Hepatocyte (in vitro differentiated cells): ENCODE measurements at regions not wholly inside any gene's neighbourhood (a gene's known extent, or its start where the extent isn't known, plus 50 kb on each side); places are given as distances from the start of the nearest gene placed in this dataset.
A peak's percentile ranks its signal among the peaks of the same experiment; 100 is the strongest.

Source experiments
- DNase-seq: peaks from one replicate; pipeline ENCODE4 v3.0.0-alpha.2; 2016; ENCODE audit warnings: low spot score
- H2AFZ ChIP-seq: fragments of 200-600 bp; sonication (generic); 2 replicates; pipeline ENCODE4 v1.6.0; 2016; ENCODE audit warnings: antibody characterized with exemption, mild to moderate bottlenecking
- H3K27ac ChIP-seq: fragments of 200-600 bp; sonication (generic); 2 replicates; pipeline ENCODE4 v1.5.1; 2016; ENCODE audit warnings: mild to moderate bottlenecking
- H3K27me3 ChIP-seq: fragments of 200-600 bp; sonication (generic); 2 replicates; pipeline ENCODE4 v1.6.1; 2016
- H3K36me3 ChIP-seq: fragments of 200-600 bp; sonication (generic); replicated peaks from 2 replicates; pipeline ENCODE4 v1.5.1; 2016; ENCODE audit warnings: low read depth; ENCODE audit not compliant: insufficient read depth
- H3K4me1 ChIP-seq: fragments of 200-600 bp; sonication (generic); 2 replicates; pipeline ENCODE4 v1.5.1; 2016; ENCODE audit warnings: mild to moderate bottlenecking, moderate library complexity; ENCODE audit not compliant: insufficient read depth
- H3K4me2 ChIP-seq: fragments of 200-600 bp; sonication (generic); 2 replicates; pipeline ENCODE4 v1.6.0; 2016
- H3K4me3 ChIP-seq: fragments of 200-600 bp; sonication (generic); 2 replicates; pipeline ENCODE4 v1.5.1; 2016; ENCODE audit warnings: mild to moderate bottlenecking
- H3K79me2 ChIP-seq: fragments of 200-600 bp; sonication (generic); 2 replicates; pipeline ENCODE4 v1.6.0; 2017; ENCODE audit warnings: mild to moderate bottlenecking
- H3K9me2 ChIP-seq: fragments of 200-600 bp; sonication (generic); replicated peaks from 2 replicates; pipeline ENCODE4 v1.6.0; 2017; ENCODE audit warnings: mild to moderate bottlenecking; ENCODE audit not compliant: insufficient read depth
- H3K9me3 ChIP-seq: fragments of 200-600 bp; sonication (generic); 2 replicates; pipeline ENCODE4 v1.5.1; 2016; ENCODE audit warnings: low read depth, mild to moderate bottlenecking
- H4K20me1 ChIP-seq: fragments of 200-600 bp; sonication (generic); 2 replicates; pipeline ENCODE4 v1.6.0; 2016; ENCODE audit warnings: mild to moderate bottlenecking; ENCODE audit not compliant: insufficient read depth, poor library complexity, severe bottlenecking
- EZH2 ChIP-seq: fragments of 200-600 bp; sonication (generic); IDR thresholded peaks from 2 replicates; pipeline ENCODE4 v1.6.1; 2016; ENCODE audit warnings: antibody characterized with exemption, mild to moderate bottlenecking, borderline replicate concordance
- EZH2phosphoT487 ChIP-seq: fragments of 200-600 bp; sonication (generic); IDR thresholded peaks from one replicate; pipeline ENCODE4 v1.6.1; 2018; ENCODE audit warnings: antibody characterized with exemption, mild to moderate bottlenecking, low read depth, moderate library complexity; ENCODE audit not compliant: unreplicated experiment, severe bottlenecking
- WGBS: methylation state at CpG from one replicate; pipeline ENCODE4 v1.1.6; 2016; ENCODE audit warnings: low lambda C conversion rate; ENCODE audit errors: missing lambda C conversion rate; 5-methylcytosine and 5-hydroxymethylcytosine counted together
- TF ChIP-seq, protein P1 (sequence below): fragments of 200-600 bp; sonication (generic); IDR thresholded peaks from 2 replicates; pipeline ENCODE4 v1.5.1; 2016; ENCODE audit warnings: antibody characterized with exemption, mild to moderate bottlenecking; ENCODE audit not compliant: poor library complexity

DNA sequence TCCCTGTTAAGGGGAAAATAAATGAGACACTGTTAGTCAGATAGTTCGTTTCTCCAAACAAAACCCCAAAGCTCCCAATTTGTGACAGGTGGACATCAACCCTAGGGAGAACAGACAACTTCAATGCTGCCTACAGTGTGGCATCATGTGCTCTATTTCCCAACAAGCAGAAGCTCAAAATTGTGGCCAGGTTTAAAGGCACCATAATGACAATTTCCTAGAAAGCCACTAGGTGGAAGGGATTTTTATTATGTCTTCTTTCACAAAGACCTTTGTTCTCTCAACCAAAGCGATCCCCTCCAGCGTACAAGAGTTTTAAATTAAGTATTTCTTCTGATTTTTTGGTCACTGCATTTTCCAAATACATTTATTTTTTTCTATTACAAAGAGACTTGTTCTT lies 88.0 kb upstream of the MBIP start:
- H3K9me3 ChIP-seq, result no peaks in the 10 kb centered on the region
- no peaks in the 10 kb centered on the region for H3K9me2 ChIP-seq
- no peaks in the 10 kb centered on the region for H3K4me1 ChIP-seq
- H3K27ac ChIP-seq, result no peak overlapping the region
- no peak overlapping the region for H2AFZ ChIP-seq
- WGBS, result 52% methylated on average over 3 of the region's 3 CpGs
- H3K4me2 ChIP-seq, result no peak overlapping the region
- H3K79me2 ChIP-seq, result no peaks in the 10 kb centered on the region
- DNase-seq, result no peak
- H3K36me3 ChIP-seq, result no peaks in the 10 kb centered on the region
- no peaks in the 10 kb centered on the region for H3K27me3 ChIP-seq
- no peak overlapping the region for H3K4me3 ChIP-seq
- no peaks in the 10 kb centered on the region for H4K20me1 ChIP-seq
- TF ChIP-seq EZH2phosphoT487, result no peak
- TF ChIP-seq, protein P1, sequence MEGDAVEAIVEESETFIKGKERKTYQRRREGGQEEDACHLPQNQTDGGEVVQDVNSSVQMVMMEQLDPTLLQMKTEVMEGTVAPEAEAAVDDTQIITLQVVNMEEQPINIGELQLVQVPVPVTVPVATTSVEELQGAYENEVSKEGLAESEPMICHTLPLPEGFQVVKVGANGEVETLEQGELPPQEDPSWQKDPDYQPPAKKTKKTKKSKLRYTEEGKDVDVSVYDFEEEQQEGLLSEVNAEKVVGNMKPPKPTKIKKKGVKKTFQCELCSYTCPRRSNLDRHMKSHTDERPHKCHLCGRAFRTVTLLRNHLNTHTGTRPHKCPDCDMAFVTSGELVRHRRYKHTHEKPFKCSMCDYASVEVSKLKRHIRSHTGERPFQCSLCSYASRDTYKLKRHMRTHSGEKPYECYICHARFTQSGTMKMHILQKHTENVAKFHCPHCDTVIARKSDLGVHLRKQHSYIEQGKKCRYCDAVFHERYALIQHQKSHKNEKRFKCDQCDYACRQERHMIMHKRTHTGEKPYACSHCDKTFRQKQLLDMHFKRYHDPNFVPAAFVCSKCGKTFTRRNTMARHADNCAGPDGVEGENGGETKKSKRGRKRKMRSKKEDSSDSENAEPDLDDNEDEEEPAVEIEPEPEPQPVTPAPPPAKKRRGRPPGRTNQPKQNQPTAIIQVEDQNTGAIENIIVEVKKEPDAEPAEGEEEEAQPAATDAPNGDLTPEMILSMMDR, result peak; percentile 5

DNA sequence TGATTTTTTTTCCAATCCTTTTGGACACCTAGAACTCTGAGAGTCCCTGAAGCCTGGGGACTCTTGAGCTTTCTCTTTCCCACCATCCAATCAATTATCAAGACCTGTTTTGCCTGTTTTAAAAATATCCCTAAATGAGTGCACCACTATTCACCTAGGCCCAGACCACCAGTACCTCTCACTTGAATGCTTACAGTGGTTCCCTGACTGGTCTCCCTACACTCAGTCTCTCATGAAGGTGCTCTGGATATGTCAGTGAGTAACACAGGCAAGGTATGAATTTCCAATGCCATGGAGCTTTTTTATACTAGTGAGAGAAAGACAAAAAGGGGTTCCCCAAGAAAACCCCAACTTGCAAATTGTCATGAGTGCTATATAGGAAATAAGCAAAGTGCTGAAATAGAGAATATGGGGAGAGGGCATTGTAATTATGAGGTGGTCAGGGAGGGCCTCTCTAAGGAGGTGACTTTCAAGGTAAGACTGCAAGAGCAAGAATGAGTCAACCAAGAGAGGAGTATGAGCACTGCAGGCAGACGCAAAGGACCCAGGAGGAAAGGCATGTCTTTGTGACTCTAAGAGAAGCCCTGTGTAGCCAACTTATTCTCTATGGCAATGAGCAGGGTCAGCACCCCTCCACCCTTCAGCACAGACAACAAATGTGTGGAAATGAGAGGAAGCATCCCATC lies 85.3 kb upstream of the MBIP start:
- DNase-seq, result no peak
- no peak overlapping the region for H2AFZ ChIP-seq
- H3K27ac ChIP-seq, result no peak overlapping the region
- no peak overlapping the region for H3K4me3 ChIP-seq
- H3K9me3 ChIP-seq, result no peaks in the 10 kb centered on the region
- H3K27me3 ChIP-seq, result no peaks in the 10 kb centered on the region
- TF ChIP-seq, protein P1, result no peak
- TF ChIP-seq EZH2 (no peak), EZH2phosphoT487 (no peak)
- H3K4me1 ChIP-seq, result no peaks in the 10 kb centered on the region
- no peak overlapping the region for H3K4me2 ChIP-seq
- no peaks in the 10 kb centered on the region for H4K20me1 ChIP-seq
- no peaks in the 10 kb centered on the region for H3K79me2 ChIP-seq
- no peaks in the 10 kb centered on the region for H3K9me2 ChIP-seq
- no peaks in the 10 kb centered on the region for H3K36me3 ChIP-seq
- WGBS, result 88% methylated on average over 1 of the region's 1 CpG

DNA sequence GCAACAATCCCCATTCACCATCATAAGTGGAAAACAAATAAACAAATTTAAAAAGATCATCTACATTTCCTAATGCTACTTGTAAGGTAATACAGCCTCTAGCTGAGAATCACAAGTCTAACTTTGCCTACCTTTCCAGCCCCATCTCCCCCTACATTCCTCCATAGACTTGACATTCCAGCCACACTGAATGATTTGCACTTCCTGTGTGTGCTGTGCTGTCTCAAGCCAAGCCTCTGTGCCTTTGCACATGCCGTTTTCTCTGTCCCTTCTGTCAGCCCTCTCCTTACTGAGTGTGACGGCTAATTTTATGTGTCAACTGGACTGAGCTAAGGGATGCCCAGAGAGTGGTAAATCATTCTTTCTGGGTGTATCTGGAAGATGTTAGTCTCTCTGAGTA lies 82.4 kb upstream of the MBIP start:
- H3K4me2 ChIP-seq, result no peak overlapping the region
- no peaks in the 10 kb centered on the region for H3K36me3 ChIP-seq
- TF ChIP-seq EZH2phosphoT487 (no peak), EZH2 (no peak)
- TF ChIP-seq, protein P1, result no peak
- H3K79me2 ChIP-seq, result no peaks in the 10 kb centered on the region
- H3K9me3 ChIP-seq, result no peaks in the 10 kb centered on the region
- no peak for DNase-seq
- H4K20me1 ChIP-seq, result no peaks in the 10 kb centered on the region
- no peak overlapping the region for H2AFZ ChIP-seq
- no peak overlapping the region for H3K4me3 ChIP-seq
- 66% methylated on average over 2 of the region's 2 CpGs for WGBS
- no peaks in the 10 kb centered on the region for H3K9me2 ChIP-seq
- H3K27me3 ChIP-seq, result no peaks in the 10 kb centered on the region
- H3K27ac ChIP-seq, result no peak overlapping the region
- no peaks in the 10 kb centered on the region for H3K4me1 ChIP-seq
